Neural cell (in vitro differentiated cells): ENCODE measurements at regions not wholly inside any gene's neighbourhood (a gene's known extent, or its start where the extent isn't known, plus 50 kb on each side); places are given as distances from the start of the nearest gene placed in this dataset.

Experiments used
- POLR2AphosphoS5 ChIP-seq: IDR thresholded peaks from 2 replicates; pipeline ENCODE4 v1.6.1; 2012
- TF ChIP-seq, protein P1 (sequence below): fragments of 450-650 bp; IDR thresholded peaks from 2 replicates; pipeline ENCODE4 v1.5.1; 2014; ENCODE audit warnings: antibody characterized with exemption, mild to moderate bottlenecking, moderate library complexity; ENCODE audit not compliant: poor library complexity, severe bottlenecking
- TF ChIP-seq, protein P2 (sequence below): IDR thresholded peaks from 2 replicates; pipeline ENCODE4 v1.6.1; 2012; ENCODE audit warnings: borderline replicate concordance

DNA sequence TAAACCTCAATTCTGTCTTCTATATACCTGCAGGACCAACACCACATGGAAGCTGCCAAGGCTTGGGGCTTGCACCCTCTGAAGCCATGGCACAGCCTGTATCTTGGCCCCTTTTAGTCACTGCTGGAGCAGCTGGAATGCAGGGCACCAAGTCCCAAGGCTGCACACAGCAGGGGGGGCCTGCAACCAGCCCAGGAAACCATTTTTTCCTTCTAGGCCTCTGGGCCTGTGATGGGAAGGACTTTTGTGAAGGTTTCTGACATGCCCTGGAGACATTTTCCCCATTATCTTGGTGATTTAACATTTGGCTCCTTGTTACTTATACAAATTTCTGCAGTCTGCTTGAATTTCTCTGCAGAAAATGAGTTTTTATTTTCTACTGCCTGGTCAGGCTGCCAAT is 123.2 kb upstream of the PCGF5 start:
- TF ChIP-seq, protein P1, sequence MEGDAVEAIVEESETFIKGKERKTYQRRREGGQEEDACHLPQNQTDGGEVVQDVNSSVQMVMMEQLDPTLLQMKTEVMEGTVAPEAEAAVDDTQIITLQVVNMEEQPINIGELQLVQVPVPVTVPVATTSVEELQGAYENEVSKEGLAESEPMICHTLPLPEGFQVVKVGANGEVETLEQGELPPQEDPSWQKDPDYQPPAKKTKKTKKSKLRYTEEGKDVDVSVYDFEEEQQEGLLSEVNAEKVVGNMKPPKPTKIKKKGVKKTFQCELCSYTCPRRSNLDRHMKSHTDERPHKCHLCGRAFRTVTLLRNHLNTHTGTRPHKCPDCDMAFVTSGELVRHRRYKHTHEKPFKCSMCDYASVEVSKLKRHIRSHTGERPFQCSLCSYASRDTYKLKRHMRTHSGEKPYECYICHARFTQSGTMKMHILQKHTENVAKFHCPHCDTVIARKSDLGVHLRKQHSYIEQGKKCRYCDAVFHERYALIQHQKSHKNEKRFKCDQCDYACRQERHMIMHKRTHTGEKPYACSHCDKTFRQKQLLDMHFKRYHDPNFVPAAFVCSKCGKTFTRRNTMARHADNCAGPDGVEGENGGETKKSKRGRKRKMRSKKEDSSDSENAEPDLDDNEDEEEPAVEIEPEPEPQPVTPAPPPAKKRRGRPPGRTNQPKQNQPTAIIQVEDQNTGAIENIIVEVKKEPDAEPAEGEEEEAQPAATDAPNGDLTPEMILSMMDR: no peak
- TF ChIP-seq, protein P2, sequence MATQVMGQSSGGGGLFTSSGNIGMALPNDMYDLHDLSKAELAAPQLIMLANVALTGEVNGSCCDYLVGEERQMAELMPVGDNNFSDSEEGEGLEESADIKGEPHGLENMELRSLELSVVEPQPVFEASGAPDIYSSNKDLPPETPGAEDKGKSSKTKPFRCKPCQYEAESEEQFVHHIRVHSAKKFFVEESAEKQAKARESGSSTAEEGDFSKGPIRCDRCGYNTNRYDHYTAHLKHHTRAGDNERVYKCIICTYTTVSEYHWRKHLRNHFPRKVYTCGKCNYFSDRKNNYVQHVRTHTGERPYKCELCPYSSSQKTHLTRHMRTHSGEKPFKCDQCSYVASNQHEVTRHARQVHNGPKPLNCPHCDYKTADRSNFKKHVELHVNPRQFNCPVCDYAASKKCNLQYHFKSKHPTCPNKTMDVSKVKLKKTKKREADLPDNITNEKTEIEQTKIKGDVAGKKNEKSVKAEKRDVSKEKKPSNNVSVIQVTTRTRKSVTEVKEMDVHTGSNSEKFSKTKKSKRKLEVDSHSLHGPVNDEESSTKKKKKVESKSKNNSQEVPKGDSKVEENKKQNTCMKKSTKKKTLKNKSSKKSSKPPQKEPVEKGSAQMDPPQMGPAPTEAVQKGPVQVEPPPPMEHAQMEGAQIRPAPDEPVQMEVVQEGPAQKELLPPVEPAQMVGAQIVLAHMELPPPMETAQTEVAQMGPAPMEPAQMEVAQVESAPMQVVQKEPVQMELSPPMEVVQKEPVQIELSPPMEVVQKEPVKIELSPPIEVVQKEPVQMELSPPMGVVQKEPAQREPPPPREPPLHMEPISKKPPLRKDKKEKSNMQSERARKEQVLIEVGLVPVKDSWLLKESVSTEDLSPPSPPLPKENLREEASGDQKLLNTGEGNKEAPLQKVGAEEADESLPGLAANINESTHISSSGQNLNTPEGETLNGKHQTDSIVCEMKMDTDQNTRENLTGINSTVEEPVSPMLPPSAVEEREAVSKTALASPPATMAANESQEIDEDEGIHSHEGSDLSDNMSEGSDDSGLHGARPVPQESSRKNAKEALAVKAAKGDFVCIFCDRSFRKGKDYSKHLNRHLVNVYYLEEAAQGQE: no peak
- TF ChIP-seq POLR2AphosphoS5: no peak
